HG02571 (cell line): ENCODE measurements at regions not wholly inside any gene's neighbourhood (a gene's known extent, or its start where the extent isn't known, plus 50 kb on each side); places are given as distances from the start of the nearest gene placed in this dataset.

Experiments used
- ATAC-seq: cut with Tn5 transposase; IDR thresholded peaks from one replicate; pipeline ENCODE4 v1.9.1; 2021; ENCODE audit warnings: mild to moderate bottlenecking, moderate library complexity; ENCODE audit not compliant: unreplicated experiment

- ATAC-seq, result no peak
Measured at GRCh38 chr2:58686776-58687175, 445.7 kb upstream of the FANCL start.

- ATAC-seq, result no peak
Measured at GRCh38 chr2:58680755-58681310, 439.7 kb upstream of the FANCL start.

- no peak for ATAC-seq
Measured at GRCh38 chr2:58677748-58678147, 436.6 kb upstream of the FANCL start.

- no peak for ATAC-seq
Measured at GRCh38 chr2:58671675-58672074, 430.6 kb upstream of the FANCL start.

GRCh38 chr2:58669998-58670397 is 428.9 kb upstream of the FANCL start:
- no peak for ATAC-seq

GRCh38 chr2:58667137-58667774 is 426.1 kb upstream of the FANCL start:
- ATAC-seq, result no peak

GRCh38 chr2:58666323-58666970 is 425.3 kb upstream of the FANCL start:
- no peak for ATAC-seq

- ATAC-seq, result no peak
Measured at GRCh38 chr2:58665154-58665553, 424.0 kb upstream of the FANCL start.

GRCh38 chr2:58664523-58665151 is 423.5 kb upstream of the FANCL start:
- ATAC-seq, result no peak

GRCh38 chr2:58660046-58660445 is 418.9 kb upstream of the FANCL start:
- no peak for ATAC-seq

- no peak for ATAC-seq
Measured at GRCh38 chr2:58655152-58655551, 414.0 kb upstream of the FANCL start.

- no peak for ATAC-seq
Measured at GRCh38 chr2:58651930-58652329, 410.8 kb upstream of the FANCL start.

GRCh38 chr2:58650781-58651180 is 409.7 kb upstream of the FANCL start:
- no peak for ATAC-seq

GRCh38 chr2:58649756-58650155 is 408.6 kb upstream of the FANCL start:
- no peak for ATAC-seq

GRCh38 chr2:58645017-58645416 is 403.9 kb upstream of the FANCL start:
- ATAC-seq, result no peak

- ATAC-seq, result no peak
Measured at GRCh38 chr2:58644451-58644850, 403.3 kb upstream of the FANCL start.

GRCh38 chr2:58641001-58641400 is 399.9 kb upstream of the FANCL start:
- no peak for ATAC-seq

- ATAC-seq, result no peak
Measured at GRCh38 chr2:58640042-58640441, 398.9 kb upstream of the FANCL start.

GRCh38 chr2:58638256-58638805 is 397.2 kb upstream of the FANCL start:
- no peak for ATAC-seq

GRCh38 chr2:58636872-58637271 is 395.7 kb upstream of the FANCL start:
- no peak for ATAC-seq

GRCh38 chr2:58635801-58636375 is 394.8 kb upstream of the FANCL start:
- no peak for ATAC-seq
